IMR-90 (cell line): ENCODE measurements at regions not wholly inside any gene's neighbourhood (a gene's known extent, or its start where the extent isn't known, plus 50 kb on each side); places are given as distances from the start of the nearest gene placed in this dataset.

Source experiments
- BHLHE40 ChIP-seq: fragments of 150-350 bp; IDR thresholded peaks from 2 replicates; pipeline ENCODE4 v1.6.1; 2016; ENCODE audit warnings: mild to moderate bottlenecking, low read depth, low read length
- CEBPB ChIP-seq: IDR thresholded peaks from 2 replicates; pipeline ENCODE4 v1.6.1; 2012; ENCODE audit warnings: low read depth, low read length, improper control_type of control experiment
- MAFK ChIP-seq: IDR thresholded peaks from 2 replicates; pipeline ENCODE4 v1.6.1; 2012; ENCODE audit warnings: low read depth, low read length, improper control_type of control experiment
- MXI1 ChIP-seq: IDR thresholded peaks from 2 replicates; pipeline ENCODE4 v1.6.1; 2012; ENCODE audit warnings: low read depth, mild to moderate bottlenecking, low read length, moderate library complexity, borderline replicate concordance
- POLR2A ChIP-seq: IDR thresholded peaks from 2 replicates; pipeline ENCODE4 v1.6.1; 2012; ENCODE audit warnings: mild to moderate bottlenecking, low read depth, low read length
- RCOR1 ChIP-seq: IDR thresholded peaks from 2 replicates; pipeline ENCODE4 v1.6.1; 2012; ENCODE audit warnings: mild to moderate bottlenecking, low read length, improper control_type of control experiment; ENCODE audit not compliant: insufficient replicate concordance
- RFX5 ChIP-seq: IDR thresholded peaks from 2 replicates; pipeline ENCODE4 v1.8.0; 2012; ENCODE audit warnings: low read depth, mild to moderate bottlenecking, low read length, moderate library complexity
- SMC3 ChIP-seq: fragments of 150-350 bp; IDR thresholded peaks from 2 replicates; pipeline ENCODE4 v1.6.1; 2016; ENCODE audit warnings: low read depth, mild to moderate bottlenecking, antibody characterized with exemption, low read length, moderate library complexity
- USF2 ChIP-seq: fragments of 150-350 bp; IDR thresholded peaks from 2 replicates; pipeline ENCODE4 v1.6.1; 2017; ENCODE audit warnings: mild to moderate bottlenecking, antibody characterized with exemption, low read length, low read depth
- TF ChIP-seq, protein P1 (sequence below): conservative IDR thresholded peaks from 2 replicates; pipeline ENCODE4 v1.5.1; 2012; ENCODE audit warnings: mild to moderate bottlenecking, low read depth, low read length, improper control_type of control experiment
- TF ChIP-seq, protein P2 (sequence below): fragments of 150-350 bp; IDR thresholded peaks from 2 replicates; pipeline ENCODE4 v1.6.1; 2016; ENCODE audit warnings: low read depth, mild to moderate bottlenecking, low read length, moderate library complexity, borderline replicate concordance

DNA sequence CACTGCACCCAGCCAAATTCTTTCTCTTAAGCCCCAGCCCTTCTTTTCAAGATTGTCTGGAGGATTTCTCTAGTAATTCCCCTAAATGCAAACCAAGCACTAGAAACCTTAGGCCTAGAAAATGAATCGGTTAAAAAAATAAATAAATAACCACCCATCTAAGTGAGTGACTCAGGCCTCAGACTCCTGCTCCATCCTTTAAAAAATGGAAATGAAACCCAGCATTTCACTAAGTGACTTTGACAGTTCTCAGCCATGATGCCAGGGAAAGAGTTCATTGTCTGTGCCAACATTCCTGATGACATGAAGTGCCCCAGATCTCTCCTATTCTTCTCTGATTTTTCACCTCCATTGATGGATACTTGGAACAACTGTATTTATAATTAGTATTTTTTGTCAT lies 415.2 kb upstream of the DAB1 start:
- TF ChIP-seq, protein P1, sequence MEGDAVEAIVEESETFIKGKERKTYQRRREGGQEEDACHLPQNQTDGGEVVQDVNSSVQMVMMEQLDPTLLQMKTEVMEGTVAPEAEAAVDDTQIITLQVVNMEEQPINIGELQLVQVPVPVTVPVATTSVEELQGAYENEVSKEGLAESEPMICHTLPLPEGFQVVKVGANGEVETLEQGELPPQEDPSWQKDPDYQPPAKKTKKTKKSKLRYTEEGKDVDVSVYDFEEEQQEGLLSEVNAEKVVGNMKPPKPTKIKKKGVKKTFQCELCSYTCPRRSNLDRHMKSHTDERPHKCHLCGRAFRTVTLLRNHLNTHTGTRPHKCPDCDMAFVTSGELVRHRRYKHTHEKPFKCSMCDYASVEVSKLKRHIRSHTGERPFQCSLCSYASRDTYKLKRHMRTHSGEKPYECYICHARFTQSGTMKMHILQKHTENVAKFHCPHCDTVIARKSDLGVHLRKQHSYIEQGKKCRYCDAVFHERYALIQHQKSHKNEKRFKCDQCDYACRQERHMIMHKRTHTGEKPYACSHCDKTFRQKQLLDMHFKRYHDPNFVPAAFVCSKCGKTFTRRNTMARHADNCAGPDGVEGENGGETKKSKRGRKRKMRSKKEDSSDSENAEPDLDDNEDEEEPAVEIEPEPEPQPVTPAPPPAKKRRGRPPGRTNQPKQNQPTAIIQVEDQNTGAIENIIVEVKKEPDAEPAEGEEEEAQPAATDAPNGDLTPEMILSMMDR, result no peak
- TF ChIP-seq RFX5 (no peak), SMC3 (no peak), POLR2A (no peak), CEBPB (no peak), MAFK (no peak), BHLHE40 (no peak), RCOR1 (no peak), MXI1 (no peak), USF2 (no peak)
- TF ChIP-seq, protein P2, sequence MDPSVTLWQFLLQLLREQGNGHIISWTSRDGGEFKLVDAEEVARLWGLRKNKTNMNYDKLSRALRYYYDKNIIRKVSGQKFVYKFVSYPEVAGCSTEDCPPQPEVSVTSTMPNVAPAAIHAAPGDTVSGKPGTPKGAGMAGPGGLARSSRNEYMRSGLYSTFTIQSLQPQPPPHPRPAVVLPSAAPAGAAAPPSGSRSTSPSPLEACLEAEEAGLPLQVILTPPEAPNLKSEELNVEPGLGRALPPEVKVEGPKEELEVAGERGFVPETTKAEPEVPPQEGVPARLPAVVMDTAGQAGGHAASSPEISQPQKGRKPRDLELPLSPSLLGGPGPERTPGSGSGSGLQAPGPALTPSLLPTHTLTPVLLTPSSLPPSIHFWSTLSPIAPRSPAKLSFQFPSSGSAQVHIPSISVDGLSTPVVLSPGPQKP, result no peak
